HG02642 (cell line): ENCODE measurements at regions not wholly inside any gene's neighbourhood (a gene's known extent, or its start where the extent isn't known, plus 50 kb on each side); places are given as distances from the start of the nearest gene placed in this dataset.

Source experiments
- ATAC-seq: cut with Tn5 transposase; IDR thresholded peaks from one replicate; pipeline ENCODE4 v1.9.1; 2021; ENCODE audit warnings: mild to moderate bottlenecking; ENCODE audit not compliant: unreplicated experiment, poor library complexity

GRCh38 chr6:15960740-15961634 lies 167.9 kb upstream of the MYLIP start:
- ATAC-seq, result no peak

- no peak for ATAC-seq
Measured at GRCh38 chr6:15957655-15958169, 171.2 kb upstream of the MYLIP start.

- no peak for ATAC-seq
Measured at GRCh38 chr6:15956205-15957106, 172.4 kb upstream of the MYLIP start.

- no peak for ATAC-seq
Measured at GRCh38 chr6:15955484-15955883, 173.4 kb upstream of the MYLIP start.

- ATAC-seq, result no peak
Measured at GRCh38 chr6:15953152-15953880, 175.6 kb upstream of the MYLIP start.

- no peak for ATAC-seq
Measured at GRCh38 chr6:15952231-15953151, 176.4 kb upstream of the MYLIP start.

GRCh38 chr6:15950962-15951569 lies 177.8 kb upstream of the MYLIP start:
- ATAC-seq, result no peak

- no peak for ATAC-seq
Measured at GRCh38 chr6:15949982-15950381, 178.9 kb upstream of the MYLIP start.

- no peak for ATAC-seq
Measured at GRCh38 chr6:15948930-15949900, 179.7 kb upstream of the MYLIP start.

GRCh38 chr6:15947923-15948322 lies 181.0 kb upstream of the MYLIP start:
- ATAC-seq, result no peak

- ATAC-seq, result no peak
Measured at GRCh38 chr6:15947436-15947835, 181.4 kb upstream of the MYLIP start.

GRCh38 chr6:15946701-15947385 lies 182.0 kb upstream of the MYLIP start:
- ATAC-seq, result no peak

- no peak for ATAC-seq
Measured at GRCh38 chr6:15945593-15946159, 183.2 kb upstream of the MYLIP start.

GRCh38 chr6:15943423-15943822 lies 185.5 kb upstream of the MYLIP start:
- ATAC-seq, result no peak

- ATAC-seq, result no peak
Measured at GRCh38 chr6:15941168-15941567, 187.7 kb upstream of the MYLIP start.

GRCh38 chr6:15938107-15938506 lies 190.8 kb upstream of the MYLIP start:
- no peak for ATAC-seq

GRCh38 chr6:15937602-15938001 lies 191.3 kb upstream of the MYLIP start:
- ATAC-seq, result no peak
